HG02623 (cell line): ENCODE measurements at regions not wholly inside any gene's neighbourhood (a gene's known extent, or its start where the extent isn't known, plus 50 kb on each side); places are given as distances from the start of the nearest gene placed in this dataset.

Source experiments
- ATAC-seq: cut with Tn5 transposase; IDR thresholded peaks from one replicate; pipeline ENCODE4 v1.9.1; 2021; ENCODE audit warnings: moderate library complexity; ENCODE audit not compliant: unreplicated experiment

GRCh38 chr6:165733489-165733791 is 70.4 kb upstream of the PDE10A start:
- no peak for ATAC-seq

- no peak for ATAC-seq
Observed at GRCh38 chr6:165732696-165733488, 69.9 kb upstream of the PDE10A start.

GRCh38 chr6:165729307-165729936 is 66.4 kb upstream of the PDE10A start:
- ATAC-seq, result peak; percentile 62

- ATAC-seq, result no peak
Observed at GRCh38 chr6:165728216-165728615, 65.2 kb upstream of the PDE10A start.

GRCh38 chr6:165726965-165727381 is 63.9 kb upstream of the PDE10A start:
- no peak for ATAC-seq

GRCh38 chr6:165726290-165726875 is 63.3 kb upstream of the PDE10A start:
- ATAC-seq, result no peak

- ATAC-seq, result no peak
Observed at GRCh38 chr6:165725201-165725600, 62.2 kb upstream of the PDE10A start.

GRCh38 chr6:165723326-165723725 is 60.3 kb upstream of the PDE10A start:
- ATAC-seq, result no peak

GRCh38 chr6:165722022-165722421 is 59.0 kb upstream of the PDE10A start:
- ATAC-seq, result no peak

- ATAC-seq, result no peak
Observed at GRCh38 chr6:165721356-165721755, 58.3 kb upstream of the PDE10A start.

- no peak for ATAC-seq
Observed at GRCh38 chr6:165718491-165718891, 55.5 kb upstream of the PDE10A start.

GRCh38 chr6:165717732-165718465 is 54.9 kb upstream of the PDE10A start:
- ATAC-seq, result no peak

- no peak for ATAC-seq
Observed at GRCh38 chr6:165716886-165717285, 53.8 kb upstream of the PDE10A start.

- no peak for ATAC-seq
Observed at GRCh38 chr6:165715428-165715827, 52.4 kb upstream of the PDE10A start.

GRCh38 chr6:165714907-165715306 is 51.9 kb upstream of the PDE10A start:
- no peak for ATAC-seq

- ATAC-seq, result no peak
Observed at GRCh38 chr6:165713845-165714466, 50.9 kb upstream of the PDE10A start.
